RWPE2 (cell line): ENCODE measurements at regions not wholly inside any gene's neighbourhood (a gene's known extent, or its start where the extent isn't known, plus 50 kb on each side); places are given as distances from the start of the nearest gene placed in this dataset.

Experiments
- ATAC-seq: fragments of 200-7000 bp; cut with Tn5 transposase; 3 replicates; pipeline ENCODE4 v1.9.1; 2021; ENCODE audit warnings: low read depth
- DNase-seq: peaks from one replicate; pipeline ENCODE4 v3.0.0-alpha.2; 2020; ENCODE audit warnings: low spot score
- H3K27ac ChIP-seq: fragments of 450-650 bp; 2 replicates; pipeline ENCODE4 v1.5.1; 2017; ENCODE audit warnings: mild to moderate bottlenecking; ENCODE audit not compliant: poor library complexity, severe bottlenecking
- H3K27me3 ChIP-seq: fragments of 250-450 bp; sonication (Bioruptor Pico); 2 replicates; pipeline ENCODE4 v1.5.1; 2021; ENCODE audit warnings: mild to moderate bottlenecking, moderate library complexity; ENCODE audit not compliant: insufficient read depth, poor library complexity, severe bottlenecking
- H3K36me3 ChIP-seq: fragments of 250-450 bp; sonication (Bioruptor Pico); 2 replicates; pipeline ENCODE4 v1.5.1; 2020; ENCODE audit warnings: low read depth, mild to moderate bottlenecking, moderate library complexity
- H3K4me1 ChIP-seq: fragments of 250-450 bp; sonication (Bioruptor Pico); 2 replicates; pipeline ENCODE4 v1.5.1; 2021; ENCODE audit warnings: mild to moderate bottlenecking, moderate library complexity; ENCODE audit not compliant: insufficient read depth, poor library complexity, severe bottlenecking
- H3K4me3 ChIP-seq: fragments of 250-450 bp; sonication (Bioruptor Pico); 2 replicates; pipeline ENCODE4 v1.5.1; 2021; ENCODE audit warnings: mild to moderate bottlenecking, moderate library complexity; ENCODE audit not compliant: severe bottlenecking
- H3K9me3 ChIP-seq: fragments of 250-450 bp; sonication (Bioruptor Pico); 2 replicates; pipeline ENCODE4 v1.5.1; 2021; ENCODE audit warnings: mild to moderate bottlenecking, moderate library complexity; ENCODE audit not compliant: severe bottlenecking
- TF ChIP-seq, protein P1 (sequence below): fragments of 450-650 bp; IDR thresholded peaks from one replicate; pipeline ENCODE4 v1.5.1; 2017; ENCODE audit warnings: mild to moderate bottlenecking, moderate library complexity; ENCODE audit not compliant: poor library complexity, severe bottlenecking

- TF ChIP-seq, protein P1, sequence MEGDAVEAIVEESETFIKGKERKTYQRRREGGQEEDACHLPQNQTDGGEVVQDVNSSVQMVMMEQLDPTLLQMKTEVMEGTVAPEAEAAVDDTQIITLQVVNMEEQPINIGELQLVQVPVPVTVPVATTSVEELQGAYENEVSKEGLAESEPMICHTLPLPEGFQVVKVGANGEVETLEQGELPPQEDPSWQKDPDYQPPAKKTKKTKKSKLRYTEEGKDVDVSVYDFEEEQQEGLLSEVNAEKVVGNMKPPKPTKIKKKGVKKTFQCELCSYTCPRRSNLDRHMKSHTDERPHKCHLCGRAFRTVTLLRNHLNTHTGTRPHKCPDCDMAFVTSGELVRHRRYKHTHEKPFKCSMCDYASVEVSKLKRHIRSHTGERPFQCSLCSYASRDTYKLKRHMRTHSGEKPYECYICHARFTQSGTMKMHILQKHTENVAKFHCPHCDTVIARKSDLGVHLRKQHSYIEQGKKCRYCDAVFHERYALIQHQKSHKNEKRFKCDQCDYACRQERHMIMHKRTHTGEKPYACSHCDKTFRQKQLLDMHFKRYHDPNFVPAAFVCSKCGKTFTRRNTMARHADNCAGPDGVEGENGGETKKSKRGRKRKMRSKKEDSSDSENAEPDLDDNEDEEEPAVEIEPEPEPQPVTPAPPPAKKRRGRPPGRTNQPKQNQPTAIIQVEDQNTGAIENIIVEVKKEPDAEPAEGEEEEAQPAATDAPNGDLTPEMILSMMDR: no peak
- no peak overlapping the region for H3K27ac ChIP-seq
- no peaks in the 10 kb centered on the region for H3K27me3 ChIP-seq
- no peak for ATAC-seq
- H3K36me3 ChIP-seq: no peaks in the 10 kb centered on the region
- no peak overlapping the region for H3K4me3 ChIP-seq
- peaks cover 23% of the 10 kb centered on the region for H3K4me1 ChIP-seq
- no peak for DNase-seq
- H3K9me3 ChIP-seq: no peaks in the 10 kb centered on the region
These were observed 496.2 kb upstream of the SULF2 start for GRCh38 chr20:48281501-48281900.

- no peak for ATAC-seq
- no peak overlapping the region for H3K4me3 ChIP-seq
- H3K27me3 ChIP-seq: no peaks in the 10 kb centered on the region
- H3K36me3 ChIP-seq: no peaks in the 10 kb centered on the region
- no peak overlapping the region for H3K27ac ChIP-seq
- H3K4me1 ChIP-seq: peaks cover 10% of the 10 kb centered on the region
- H3K9me3 ChIP-seq: no peaks in the 10 kb centered on the region
- DNase-seq: no peak
- TF ChIP-seq, protein P1: no peak
These were observed 493.7 kb upstream of the SULF2 start for GRCh38 chr20:48278961-48279481.

DNA sequence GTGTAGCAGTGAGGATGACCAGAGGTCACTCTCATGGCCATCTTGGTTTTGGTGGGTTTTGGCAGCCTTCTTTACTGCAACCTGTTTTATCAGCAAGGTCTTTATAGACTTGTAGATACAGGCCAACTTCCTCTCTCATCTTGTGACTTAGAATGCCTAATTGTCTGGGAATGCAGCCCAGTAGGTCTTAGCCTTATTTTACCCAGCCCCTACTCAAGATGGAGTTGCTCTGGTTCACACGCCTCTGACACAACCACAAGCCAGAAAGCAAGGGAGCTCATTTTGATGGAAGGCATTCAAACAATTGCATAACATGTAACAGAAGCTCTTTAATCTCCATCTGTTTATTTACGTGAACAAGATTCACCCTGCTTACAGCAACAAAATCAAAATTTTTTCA is 492.0 kb upstream of the SULF2 start:
- Histone ChIP-seq H3K4me3 (no peak overlapping the region), H3K27me3 (no peaks in the 10 kb centered on the region), H3K4me1 (peaks cover 2% of the 10 kb centered on the region), H3K36me3 (no peaks in the 10 kb centered on the region), H3K9me3 (no peaks in the 10 kb centered on the region), H3K27ac (no peak overlapping the region)
- TF ChIP-seq, protein P1: no peak
- DNase-seq (peak; percentile 32), ATAC-seq (peak; percentile 18; the same call in 2 of the 3 replicates)

GRCh38 chr20:48276021-48276342 is 490.7 kb upstream of the SULF2 start:
- TF ChIP-seq, protein P1: no peak
- no peaks in the 10 kb centered on the region for H3K9me3 ChIP-seq
- H3K36me3 ChIP-seq: no peaks in the 10 kb centered on the region
- ATAC-seq (no peak), DNase-seq (no peak)
- H3K27ac ChIP-seq: no peak overlapping the region
- no peak overlapping the region for H3K4me3 ChIP-seq
- peaks cover 2% of the 10 kb centered on the region for H3K4me1 ChIP-seq
- H3K27me3 ChIP-seq: no peaks in the 10 kb centered on the region

GRCh38 chr20:48275286-48276020 is 490.2 kb upstream of the SULF2 start:
- no peaks in the 10 kb centered on the region for H3K27me3 ChIP-seq
- DNase-seq: no peak
- no peak overlapping the region for H3K4me3 ChIP-seq
- peaks cover 2% of the 10 kb centered on the region for H3K4me1 ChIP-seq
- TF ChIP-seq, protein P1: no peak
- no peak overlapping the region for H3K27ac ChIP-seq
- ATAC-seq: no peak
- H3K9me3 ChIP-seq: no peaks in the 10 kb centered on the region
- no peaks in the 10 kb centered on the region for H3K36me3 ChIP-seq
